Skeletal muscle satellite cell (primary cell): ENCODE measurements at regions not wholly inside any gene's neighbourhood (a gene's known extent, or its start where the extent isn't known, plus 50 kb on each side); places are given as distances from the start of the nearest gene placed in this dataset.

Experiments
- H3K27me3 ChIP-seq: 2 replicates; pipeline ENCODE4 v1.7.0; 2013; ENCODE audit warnings: low read length; ENCODE audit not compliant: control insufficient read depth, insufficient read depth
- H3K36me3 ChIP-seq: 2 replicates; pipeline ENCODE4 v1.7.0; 2013; ENCODE audit warnings: mild to moderate bottlenecking, control low read depth, low read length; ENCODE audit not compliant: insufficient read depth
- H3K4me1 ChIP-seq: 2 replicates; pipeline ENCODE4 v1.7.0; 2013; ENCODE audit warnings: low read length; ENCODE audit not compliant: control insufficient read depth, insufficient read depth
- H3K4me2 ChIP-seq: 2 replicates; pipeline ENCODE4 v1.7.0; 2013; ENCODE audit warnings: mild to moderate bottlenecking, low read length
- H3K4me3 ChIP-seq: 2 replicates; pipeline ENCODE4 v1.7.0; 2013; ENCODE audit warnings: low read length
- H3K9ac ChIP-seq: 2 replicates; pipeline ENCODE4 v1.7.0; 2013; ENCODE audit warnings: mild to moderate bottlenecking, low read depth, low read length, moderate library complexity
- H3K9me3 ChIP-seq: replicated peaks from 2 replicates; pipeline ENCODE4 v1.7.0; 2013; ENCODE audit warnings: mild to moderate bottlenecking, control low read depth, low read length

DNA sequence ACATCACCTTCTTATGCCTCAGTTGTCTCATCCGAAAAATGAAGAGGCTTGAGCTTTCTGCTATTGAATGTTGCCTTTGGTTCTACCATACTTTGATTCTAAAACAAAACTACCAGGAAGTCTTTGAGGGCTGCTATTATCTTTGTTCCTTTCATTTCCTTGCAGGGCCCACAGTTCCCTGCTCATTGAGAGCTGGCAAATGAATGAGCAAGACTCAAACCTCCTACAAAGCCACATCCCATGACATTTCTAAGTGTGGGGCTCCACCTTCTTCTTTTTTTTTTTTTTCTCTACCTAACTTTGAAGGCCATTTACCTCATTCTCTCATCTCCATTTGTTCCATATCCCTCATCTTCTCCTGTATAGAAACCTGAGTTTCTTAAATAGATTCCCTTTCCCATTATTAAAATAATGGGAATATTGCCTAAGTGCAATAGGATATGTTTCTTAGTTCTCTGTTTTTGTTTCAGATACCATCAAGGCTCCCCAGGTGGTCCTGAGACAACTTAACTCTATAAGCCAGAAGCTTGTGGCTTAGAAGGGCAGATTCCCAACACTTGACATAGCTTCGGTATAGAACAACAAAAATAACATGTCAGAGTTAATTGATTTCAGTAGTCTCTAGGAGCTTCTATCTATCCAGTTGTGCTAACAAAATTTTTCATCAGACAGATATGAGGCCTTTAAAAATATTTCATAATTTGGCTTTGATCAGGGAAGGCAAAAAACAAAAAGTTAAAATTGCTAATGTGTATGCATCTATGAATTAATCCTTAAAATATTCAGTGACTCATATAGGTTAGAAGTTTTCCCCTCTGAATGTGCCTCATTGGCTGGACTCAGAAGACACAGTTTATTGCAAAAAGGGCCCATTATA is 951.6 kb downstream of the TUSC7 start:
- Histone ChIP-seq H3K4me2 (peak overlapping the region; percentile 43), H3K36me3 (no peaks in the 10 kb centered on the region), H3K4me1 (peaks cover 16% of the 10 kb centered on the region), H3K27me3 (no peaks in the 10 kb centered on the region), H3K4me3 (no peak overlapping the region), H3K9me3 (no peaks in the 10 kb centered on the region), H3K9ac (no peak overlapping the region)

DNA sequence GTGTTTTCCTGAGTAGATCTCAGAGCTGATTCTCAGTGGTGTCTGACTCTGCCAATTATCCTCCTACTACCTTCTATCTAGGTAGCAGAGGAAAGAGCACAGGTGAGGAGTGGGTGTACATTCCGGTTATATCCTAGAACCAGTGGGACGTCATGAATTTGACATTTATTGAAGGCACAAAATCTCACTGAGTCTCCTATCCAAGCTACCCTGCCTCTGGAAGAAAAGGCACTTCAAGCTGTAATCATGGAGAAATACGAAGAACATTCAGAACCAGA is 952.2 kb downstream of the TUSC7 start:
- peaks cover 16% of the 10 kb centered on the region for H3K4me1 ChIP-seq
- H3K36me3 ChIP-seq, result no peaks in the 10 kb centered on the region
- H3K9me3 ChIP-seq, result no peaks in the 10 kb centered on the region
- no peak overlapping the region for H3K4me3 ChIP-seq
- peak overlapping the region; percentile 43 for H3K4me2 ChIP-seq
- H3K9ac ChIP-seq, result no peak overlapping the region
- H3K27me3 ChIP-seq, result no peaks in the 10 kb centered on the region

DNA sequence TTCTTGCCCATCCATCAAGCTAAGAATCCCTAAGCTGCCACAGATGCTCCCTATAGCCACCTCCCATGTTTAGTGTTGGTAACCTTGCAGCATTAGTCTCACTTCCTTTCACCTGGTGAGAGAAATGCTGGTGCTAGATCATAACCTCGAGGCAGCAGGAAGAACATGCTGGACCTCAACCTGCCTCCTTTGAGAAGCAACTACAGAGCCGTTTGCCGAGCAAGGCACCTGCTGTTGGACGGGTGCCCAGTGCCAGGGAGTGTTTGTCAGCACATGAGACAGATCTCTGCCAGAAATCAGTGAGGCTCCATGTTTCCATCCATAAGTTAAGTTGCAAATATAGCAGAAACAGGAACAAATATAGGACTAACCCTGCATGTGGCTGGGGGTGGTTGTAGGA is 955.7 kb downstream of the TUSC7 start:
- Histone ChIP-seq H3K9me3 (no peaks in the 10 kb centered on the region), H3K9ac (no peak overlapping the region), H3K27me3 (no peaks in the 10 kb centered on the region), H3K36me3 (no peaks in the 10 kb centered on the region), H3K4me1 (peaks cover 16% of the 10 kb centered on the region), H3K4me2 (no peak overlapping the region), H3K4me3 (no peak overlapping the region)

DNA sequence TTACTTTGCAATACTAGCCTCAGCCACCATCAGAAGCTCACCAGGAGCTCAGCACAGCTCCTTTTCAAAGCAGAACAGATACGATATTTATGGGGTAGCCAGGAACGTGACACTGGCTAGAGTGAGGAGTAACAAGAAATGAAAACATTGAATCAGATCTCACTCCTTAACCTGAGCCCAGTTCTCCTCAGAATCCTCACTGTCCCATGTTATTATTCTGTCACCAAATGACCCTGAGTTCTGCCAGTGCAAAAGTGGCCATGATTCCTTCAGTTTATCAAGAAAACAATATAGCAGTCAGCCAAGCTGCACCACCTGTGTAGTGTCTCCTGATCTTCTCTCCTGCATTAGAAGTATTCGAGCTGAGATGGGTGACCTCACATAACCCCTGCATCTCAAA is 956.7 kb downstream of the TUSC7 start:
- Histone ChIP-seq H3K4me1 (peaks cover 8% of the 10 kb centered on the region), H3K36me3 (no peaks in the 10 kb centered on the region), H3K4me3 (no peak overlapping the region), H3K4me2 (no peak overlapping the region), H3K27me3 (peaks cover 3% of the 10 kb centered on the region), H3K9me3 (no peaks in the 10 kb centered on the region), H3K9ac (no peak overlapping the region)

DNA sequence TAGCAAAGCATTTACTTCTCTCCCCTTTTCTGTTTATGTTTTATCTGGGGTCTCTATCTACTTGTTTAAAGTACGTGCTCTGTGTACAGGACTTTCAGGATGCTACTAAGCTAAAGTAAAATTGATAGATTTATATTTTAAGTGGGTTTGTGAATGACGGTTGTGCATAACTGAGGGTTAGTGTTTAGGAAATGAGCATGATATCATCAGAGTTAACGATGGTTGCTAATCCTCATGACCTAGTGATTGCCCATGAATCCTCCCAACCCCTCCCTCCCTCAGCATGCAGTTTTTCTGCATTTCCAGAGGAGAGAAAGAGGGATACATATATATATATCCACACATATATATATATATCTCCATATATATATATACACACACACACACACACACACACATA is 957.2 kb downstream of the TUSC7 start:
- Histone ChIP-seq H3K4me3 (no peak overlapping the region), H3K9ac (no peak overlapping the region), H3K27me3 (peaks cover 3% of the 10 kb centered on the region), H3K36me3 (no peaks in the 10 kb centered on the region), H3K4me2 (no peak overlapping the region), H3K9me3 (no peaks in the 10 kb centered on the region), H3K4me1 (peaks cover 4% of the 10 kb centered on the region)

DNA sequence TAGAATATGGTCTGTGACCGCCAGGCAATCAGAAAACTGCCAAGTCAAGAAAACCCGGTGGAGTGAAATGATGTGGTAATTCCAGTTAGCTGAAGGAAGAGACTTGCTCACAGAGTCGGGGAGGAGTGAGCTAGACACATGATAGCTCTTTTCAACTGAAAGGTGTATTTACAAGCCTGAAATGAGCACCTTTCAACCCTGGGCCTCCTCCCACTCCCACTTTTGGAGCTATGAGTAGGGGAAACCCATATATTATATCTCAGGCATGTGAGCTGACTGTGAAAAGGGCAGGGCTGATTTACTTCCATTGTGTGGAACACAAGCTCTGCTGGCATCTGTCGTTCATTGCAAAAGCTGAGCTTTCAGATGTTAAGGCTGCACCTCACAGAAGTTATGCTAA is 960.2 kb downstream of the TUSC7 start:
- no peak overlapping the region for H3K9ac ChIP-seq
- H3K4me3 ChIP-seq, result no peak overlapping the region
- H3K9me3 ChIP-seq, result no peaks in the 10 kb centered on the region
- H3K4me1 ChIP-seq, result no peaks in the 10 kb centered on the region
- no peak overlapping the region for H3K4me2 ChIP-seq
- H3K27me3 ChIP-seq, result peaks cover 3% of the 10 kb centered on the region
- no peaks in the 10 kb centered on the region for H3K36me3 ChIP-seq

DNA sequence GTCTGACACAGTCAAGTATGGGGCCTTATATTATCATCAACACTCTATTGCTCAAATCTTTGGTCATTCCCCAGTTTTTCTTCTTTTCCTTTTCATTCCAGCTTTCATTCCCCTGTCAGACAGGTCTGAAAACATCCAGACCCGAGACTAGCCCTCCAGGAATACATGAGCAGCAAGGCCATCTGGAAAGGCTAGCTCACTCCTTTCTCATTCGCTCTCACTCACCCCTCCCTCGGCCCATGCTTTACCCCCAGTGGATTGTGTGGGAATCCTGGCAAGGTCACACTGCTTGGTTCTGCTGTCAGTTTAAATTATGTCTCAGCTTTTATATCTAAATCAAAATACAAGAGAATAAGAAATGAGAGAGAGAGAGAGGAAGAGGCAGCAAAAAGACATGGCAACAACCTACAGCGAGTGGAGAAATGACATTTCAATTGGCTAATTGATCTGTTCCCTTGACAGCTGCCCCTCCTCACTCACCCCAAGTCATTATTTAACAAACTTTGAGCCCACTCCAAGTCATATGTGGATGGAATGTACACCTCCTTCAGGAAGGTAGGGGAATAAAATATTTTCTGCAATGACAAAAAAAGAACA is 962.2 kb downstream of the TUSC7 start:
- Histone ChIP-seq H3K4me3 (no peak overlapping the region), H3K36me3 (no peaks in the 10 kb centered on the region)

DNA sequence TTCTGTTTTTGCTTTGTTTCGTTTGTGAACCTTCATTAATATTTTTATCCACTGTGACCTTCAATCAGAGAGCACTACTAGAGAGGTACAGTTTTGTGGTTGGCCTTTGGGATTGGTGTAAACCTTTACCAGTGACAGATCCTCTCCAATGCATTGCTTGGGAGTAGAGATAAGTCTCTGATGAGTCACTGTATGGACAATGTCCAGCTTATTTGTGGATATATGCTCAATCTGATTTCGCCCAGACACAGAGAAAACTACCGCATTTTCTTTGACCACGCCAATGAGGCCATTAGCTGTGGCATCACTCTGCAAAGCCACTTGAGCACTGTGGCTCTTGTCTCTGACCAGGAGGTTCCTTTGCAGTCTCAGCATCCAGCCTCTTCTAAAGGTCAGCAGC is 964.7 kb downstream of the TUSC7 start:
- Histone ChIP-seq H3K4me3 (no peak overlapping the region), H3K4me1 (no peaks in the 10 kb centered on the region), H3K27me3 (peaks cover 3% of the 10 kb centered on the region), H3K9me3 (no peaks in the 10 kb centered on the region), H3K36me3 (no peaks in the 10 kb centered on the region), H3K4me2 (no peak overlapping the region), H3K9ac (no peak overlapping the region)

More for the DNA sequence above, 962.2 kb downstream of the TUSC7 start:
- H3K4me1 ChIP-seq, result no peaks in the 10 kb centered on the region
- H3K27me3 ChIP-seq, result peaks cover 3% of the 10 kb centered on the region
- H3K9me3 ChIP-seq, result no peaks in the 10 kb centered on the region
- H3K4me2 ChIP-seq, result no peak overlapping the region
- no peak overlapping the region for H3K9ac ChIP-seq

DNA sequence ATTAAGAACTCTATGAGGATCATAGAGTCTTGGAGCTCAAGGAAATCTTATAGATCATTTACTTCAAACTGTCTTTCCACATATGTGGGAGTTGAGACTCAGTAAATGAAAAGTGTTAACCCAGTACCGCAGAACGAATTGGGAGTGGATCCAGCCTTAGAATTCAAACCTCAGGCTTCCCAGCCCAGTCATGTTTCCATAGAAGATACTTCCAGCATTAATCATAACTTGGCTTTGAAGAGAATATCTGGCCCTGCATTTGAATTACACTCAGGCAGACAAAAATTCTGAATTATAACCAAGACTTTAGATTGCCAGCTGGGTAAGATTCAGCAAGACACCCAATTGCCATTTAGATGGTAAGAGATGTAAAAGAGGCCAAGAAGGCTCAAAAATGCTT is 972.0 kb downstream of the TUSC7 start:
- Histone ChIP-seq H3K4me3 (no peak overlapping the region), H3K4me2 (no peak overlapping the region), H3K36me3 (no peaks in the 10 kb centered on the region), H3K4me1 (peaks cover 4% of the 10 kb centered on the region), H3K9ac (no peak overlapping the region), H3K9me3 (no peaks in the 10 kb centered on the region), H3K27me3 (no peaks in the 10 kb centered on the region)

DNA sequence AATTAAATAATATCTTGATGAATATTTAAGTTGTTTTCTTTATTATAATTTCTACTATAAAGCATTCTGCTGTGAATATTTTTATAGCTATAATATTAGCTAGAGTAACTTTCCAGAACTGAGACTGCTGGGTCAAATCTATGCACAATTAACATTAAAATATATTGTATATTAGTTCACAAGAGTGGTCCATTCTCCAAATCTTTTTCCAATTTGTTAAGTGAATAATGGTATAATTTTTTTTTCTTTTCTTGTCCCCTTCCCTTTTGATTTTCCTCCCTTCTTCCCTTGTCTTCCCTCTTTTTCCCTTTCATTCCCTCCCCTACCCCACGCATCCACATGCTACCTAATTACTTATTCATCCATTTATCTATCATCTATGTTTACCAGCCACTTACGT is 977.5 kb downstream of the TUSC7 start:
- Histone ChIP-seq H3K4me1 (peaks cover 2% of the 10 kb centered on the region), H3K4me3 (no peak overlapping the region), H3K9me3 (no peaks in the 10 kb centered on the region), H3K4me2 (no peak overlapping the region), H3K9ac (no peak overlapping the region), H3K36me3 (no peaks in the 10 kb centered on the region), H3K27me3 (no peaks in the 10 kb centered on the region)

DNA sequence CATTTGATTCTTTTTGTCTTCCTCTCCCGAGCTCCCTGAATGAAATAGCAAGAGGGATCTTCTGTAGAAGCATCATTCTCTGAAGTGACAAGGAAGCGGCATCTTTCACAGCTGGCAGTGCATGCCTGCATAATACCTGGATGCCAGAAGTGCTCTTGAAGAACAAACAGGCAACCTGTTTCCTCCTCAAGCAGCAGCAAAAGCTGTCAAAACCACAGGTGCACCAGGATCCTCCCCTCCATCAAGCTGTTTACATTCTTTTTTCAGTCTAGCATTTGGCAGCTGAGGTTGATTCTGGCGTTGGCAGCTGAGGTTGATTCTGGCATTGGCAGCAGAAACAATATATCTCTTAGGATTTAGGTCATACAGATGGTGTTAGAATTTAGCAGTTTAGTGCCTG is 979.0 kb downstream of the TUSC7 start:
- Histone ChIP-seq H3K9ac (no peak overlapping the region), H3K4me2 (no peak overlapping the region), H3K27me3 (no peaks in the 10 kb centered on the region), H3K36me3 (no peaks in the 10 kb centered on the region), H3K4me3 (no peak overlapping the region), H3K4me1 (peaks cover 8% of the 10 kb centered on the region), H3K9me3 (no peaks in the 10 kb centered on the region)

DNA sequence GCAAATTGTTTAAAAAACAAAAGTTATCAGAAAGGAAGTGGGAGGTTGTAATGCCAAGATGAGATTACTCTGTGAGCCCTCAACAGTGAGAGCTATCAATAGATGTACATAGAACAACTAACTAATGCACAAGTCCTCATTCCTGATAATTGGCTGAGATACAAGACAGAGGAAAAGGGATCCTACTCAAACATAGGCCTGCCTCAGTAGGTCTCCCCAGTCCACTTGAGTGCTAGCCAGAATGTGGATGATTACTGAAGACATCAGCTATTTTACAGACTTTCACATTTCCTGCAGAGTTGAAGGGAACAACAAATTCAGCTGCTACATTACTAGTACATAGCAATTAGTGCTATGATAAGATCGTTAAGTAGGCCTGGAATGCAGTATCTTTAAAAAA is 981.9 kb downstream of the TUSC7 start:
- Histone ChIP-seq H3K9ac (no peak overlapping the region), H3K36me3 (no peaks in the 10 kb centered on the region), H3K4me1 (peaks cover 8% of the 10 kb centered on the region), H3K4me3 (no peak overlapping the region), H3K4me2 (no peak overlapping the region), H3K27me3 (no peaks in the 10 kb centered on the region), H3K9me3 (no peaks in the 10 kb centered on the region)
